Inflammatory macrophage (primary cell): ENCODE measurements at regions not wholly inside any gene's neighbourhood (a gene's known extent, or its start where the extent isn't known, plus 50 kb on each side); places are given as distances from the start of the nearest gene placed in this dataset.
A peak's percentile ranks its signal among the peaks of the same experiment; 100 is the strongest.

ENCODE experiments used
- DNase-seq, 2 donors: peaks; one replicate each; pipeline ENCODE4 v3.0.0-alpha.2; 2020 to 2022

DNA sequence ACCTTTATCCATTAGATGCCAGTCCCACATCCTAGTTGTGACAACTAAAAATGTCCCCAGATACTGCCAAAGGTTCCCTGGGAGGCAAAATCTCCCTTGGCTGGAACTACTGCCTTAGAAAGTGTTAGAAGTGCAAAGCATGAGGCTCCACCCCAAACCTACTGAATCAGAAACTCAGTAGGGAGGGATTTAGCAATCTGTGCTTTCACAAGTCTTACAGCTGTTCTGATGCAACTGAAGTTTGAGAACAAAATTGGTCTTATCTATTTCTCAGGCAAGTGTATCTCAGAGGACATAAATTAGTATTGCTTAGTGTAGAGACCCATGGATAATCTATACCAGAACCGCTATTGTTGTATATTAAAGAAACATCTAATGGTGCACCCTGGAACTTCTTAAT, 70.2 kb downstream of the CLDN1 start:
- peak; percentile 81 to 86 for DNase-seq

DNA sequence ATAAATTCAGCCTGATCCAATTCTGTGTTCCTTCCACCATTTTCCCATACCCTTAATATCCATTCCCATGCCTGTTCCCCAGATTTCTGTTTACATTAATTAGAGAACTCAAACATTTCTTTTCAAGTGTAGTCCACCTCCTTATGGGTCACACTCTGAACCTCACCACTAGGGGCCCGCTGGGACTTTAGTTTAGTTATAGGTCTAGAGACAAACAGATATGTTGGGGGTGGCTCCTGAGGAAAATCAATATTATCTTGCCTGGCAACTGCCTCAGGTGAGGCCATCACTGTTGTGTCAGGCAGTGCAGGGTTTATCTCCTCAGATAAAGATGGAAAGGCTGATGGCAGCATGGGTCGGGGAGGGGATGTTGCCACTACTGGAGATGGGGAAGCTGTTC, 72.8 kb downstream of the CLDN1 start:
- no peak for DNase-seq

DNA sequence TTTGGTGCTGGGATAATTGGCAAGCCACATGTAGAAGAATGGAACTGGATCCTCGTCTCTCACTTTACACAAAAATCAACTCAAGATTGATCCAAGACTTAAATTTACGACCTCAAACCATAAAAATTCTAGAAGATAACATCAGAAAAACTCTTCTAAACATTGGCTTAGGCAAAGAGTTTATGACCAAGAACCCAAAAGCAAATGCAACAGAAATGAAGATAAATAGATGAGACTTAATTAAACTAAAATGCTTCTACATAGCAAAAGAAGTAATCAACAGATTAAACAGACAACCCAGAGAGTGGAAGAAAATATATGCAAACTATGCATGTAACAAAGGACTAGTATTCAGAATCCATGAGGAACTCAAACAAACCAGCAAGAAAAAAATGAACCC, 80.1 kb downstream of the CLDN1 start:
- DNase-seq: no peak

- no peak for DNase-seq
Measured at GRCh38 chr3:190239325-190239724, 82.9 kb downstream of the CLDN1 start.

DNA sequence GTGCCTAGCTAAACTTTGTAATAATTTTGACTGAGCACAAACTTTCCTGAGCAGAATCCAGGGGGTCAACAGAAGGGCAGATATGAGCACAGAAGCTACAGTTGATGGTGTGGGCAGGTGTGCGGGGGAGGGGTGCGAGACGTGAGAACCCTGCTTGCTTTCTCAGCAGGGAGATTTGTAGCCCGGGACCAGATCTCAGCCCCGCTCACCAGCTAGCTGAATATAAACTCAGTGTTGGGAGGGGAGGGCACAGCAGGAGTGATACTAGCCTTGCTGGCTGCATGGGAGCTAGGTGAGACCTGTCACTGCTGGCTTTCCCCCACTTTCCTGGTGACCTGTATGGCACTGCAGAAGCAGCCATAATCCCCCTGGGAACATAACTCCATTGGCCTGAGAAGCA, 83.4 kb downstream of the CLDN1 start:
- DNase-seq: no peak

DNA sequence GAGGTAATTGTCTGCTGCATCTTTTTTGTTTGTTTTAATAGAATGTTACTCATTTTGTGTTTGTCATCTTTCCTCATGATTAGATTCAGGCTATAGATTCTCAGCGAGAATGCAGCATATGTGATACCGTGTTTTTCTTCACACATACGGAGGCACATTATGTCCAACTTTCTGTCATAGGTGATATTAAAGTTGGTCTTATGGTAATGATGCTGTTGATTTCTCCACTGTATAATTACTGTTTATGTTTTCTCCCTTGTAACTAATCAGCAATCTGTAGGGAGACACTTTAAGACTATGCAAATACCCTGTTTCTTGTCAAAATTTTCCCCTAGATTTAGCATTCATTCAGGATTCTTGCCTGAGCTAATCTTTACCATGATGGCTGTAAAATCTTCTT, 87.6 kb downstream of the CLDN1 start:
- DNase-seq: no peak

DNA sequence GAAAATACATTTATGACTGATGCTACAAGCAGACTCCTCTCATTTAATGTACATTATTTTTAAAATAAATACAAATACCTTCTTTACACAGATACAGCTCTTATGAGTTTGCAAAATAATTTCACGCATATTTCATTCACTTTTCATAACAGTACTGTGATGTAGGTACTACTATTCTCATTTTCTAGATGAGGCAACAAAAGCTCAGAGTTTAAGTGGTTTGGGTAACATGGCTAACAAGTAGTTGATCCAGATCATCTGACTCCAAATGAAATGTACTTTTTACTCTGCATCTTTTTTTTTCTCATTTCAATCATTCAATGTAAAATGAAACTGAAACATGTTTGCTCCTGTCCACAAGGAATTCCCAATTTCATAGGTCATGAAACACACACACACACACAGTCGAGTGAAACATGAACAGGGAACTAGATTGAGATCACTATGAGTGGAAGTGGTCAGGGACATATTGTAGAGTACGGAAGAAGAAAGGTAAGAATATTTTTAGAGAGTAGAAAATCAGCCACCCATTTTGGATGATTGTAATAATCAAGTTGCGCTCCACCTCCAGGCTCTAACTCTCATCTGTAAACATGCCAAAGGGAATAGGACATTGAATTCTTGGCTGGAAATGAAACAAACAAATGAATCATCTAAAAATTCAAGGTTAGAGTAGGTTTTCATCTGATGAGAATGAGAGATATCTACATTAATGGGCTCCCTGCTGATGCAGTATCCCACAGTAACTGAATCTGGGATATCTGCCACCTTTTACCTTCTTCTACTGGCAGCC, 92.4 kb downstream of the CLDN1 start:
- DNase-seq: peak in 1 of 2 donors; percentile 18

DNA sequence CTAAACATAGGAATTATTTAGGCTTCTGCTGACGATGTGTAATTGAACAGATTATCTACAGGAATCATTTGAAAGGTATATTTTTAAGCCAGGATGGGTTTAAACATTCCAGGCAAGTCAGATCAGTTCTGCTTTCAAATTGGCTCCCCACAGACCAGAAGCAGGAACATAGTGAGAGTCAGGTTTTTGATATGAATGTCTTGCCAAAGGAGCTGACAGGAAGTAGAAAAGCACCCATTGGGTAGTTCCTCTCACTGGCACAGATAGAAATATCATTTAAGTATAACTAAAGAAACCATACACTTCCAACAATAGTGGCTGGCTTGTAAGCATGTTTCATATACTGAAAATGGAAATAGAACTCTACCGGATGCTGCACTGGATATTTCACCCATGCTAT, 95.2 kb downstream of the CLDN1 start:
- peak; percentile 56 to 64 for DNase-seq

DNA sequence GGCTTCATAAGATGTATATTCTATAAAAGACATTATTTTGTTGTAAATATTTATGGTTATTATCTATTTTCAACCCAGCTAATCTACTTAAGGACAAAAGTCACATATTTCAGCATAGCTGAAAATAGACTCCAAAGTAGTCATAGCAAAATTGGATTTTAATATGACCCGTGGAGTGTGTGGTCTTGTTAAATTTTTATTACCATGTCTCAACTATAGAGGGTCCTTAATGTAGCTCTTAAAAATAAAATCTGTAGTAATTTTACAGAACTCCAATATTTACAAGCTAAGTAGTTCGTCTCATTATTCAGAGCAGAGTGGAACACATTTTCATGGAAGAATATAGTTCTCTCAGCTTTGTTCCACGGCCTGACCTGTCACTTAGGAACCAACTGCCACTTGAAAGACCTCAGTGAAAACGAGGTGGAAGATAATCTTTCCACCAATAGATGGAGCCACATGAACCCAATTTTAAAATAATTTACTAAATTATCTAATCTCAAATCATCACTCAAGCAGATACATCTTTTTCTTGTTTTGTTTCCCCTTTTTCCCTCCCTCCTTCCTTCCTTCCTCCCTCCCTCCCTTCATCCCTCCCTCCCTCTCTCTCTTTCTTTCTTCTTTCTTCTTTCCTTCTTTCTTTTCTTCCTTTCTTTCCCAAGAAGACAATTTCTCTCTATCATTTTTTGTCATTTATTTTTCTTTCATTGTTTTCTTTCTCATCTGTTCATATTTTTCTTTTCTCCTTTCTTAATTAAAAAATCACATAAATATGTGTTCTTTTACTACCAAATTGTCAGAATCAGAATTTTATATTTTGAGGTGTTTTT, 97.2 kb downstream of the CLDN1 start:
- peak; percentile 52 to 63 for DNase-seq

- no peak for DNase-seq
Measured at GRCh38 chr3:190224456-190224855, 97.8 kb downstream of the CLDN1 start.

DNA sequence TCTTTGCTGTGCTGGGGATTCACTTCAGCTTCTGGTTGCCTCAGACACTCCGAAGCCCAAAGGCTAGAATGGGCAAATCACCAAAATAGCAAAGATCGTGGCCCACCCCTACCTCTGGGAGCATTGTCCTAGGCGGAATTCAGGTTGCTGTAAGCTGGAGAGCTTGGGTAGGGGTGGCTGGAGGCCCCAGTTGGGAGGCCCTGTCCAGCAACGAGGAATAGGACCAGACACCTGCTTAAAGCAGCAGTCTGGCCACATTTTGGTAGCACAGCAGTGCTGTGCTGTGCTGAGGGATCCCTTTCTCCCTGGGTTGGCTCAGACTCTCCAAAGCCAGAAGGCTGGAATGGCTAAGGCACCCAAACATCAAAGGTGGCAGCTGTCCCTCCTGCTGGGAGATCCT, 99.3 kb downstream of the CLDN1 start:
- no peak for DNase-seq

DNA sequence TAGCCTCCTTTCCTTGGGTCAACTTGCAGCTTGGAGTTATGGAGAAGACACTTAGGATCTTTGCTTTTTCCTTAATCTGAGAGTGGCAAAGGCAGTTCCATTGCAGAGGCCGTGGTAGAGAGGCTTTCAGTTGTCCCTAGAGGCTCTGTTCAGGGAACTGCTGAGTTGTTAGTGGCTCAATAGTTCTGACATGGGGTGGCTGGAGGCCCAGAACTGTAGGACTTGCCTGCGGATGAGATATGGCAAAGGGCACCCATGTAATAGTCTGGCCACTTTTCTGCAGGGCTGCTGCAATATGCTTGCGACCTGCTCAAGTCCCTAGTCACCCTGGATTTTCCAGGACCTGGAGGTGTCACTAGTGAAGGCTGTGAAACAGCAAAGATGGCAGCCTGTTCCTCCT, 99.9 kb downstream of the CLDN1 start:
- DNase-seq: no peak

DNA sequence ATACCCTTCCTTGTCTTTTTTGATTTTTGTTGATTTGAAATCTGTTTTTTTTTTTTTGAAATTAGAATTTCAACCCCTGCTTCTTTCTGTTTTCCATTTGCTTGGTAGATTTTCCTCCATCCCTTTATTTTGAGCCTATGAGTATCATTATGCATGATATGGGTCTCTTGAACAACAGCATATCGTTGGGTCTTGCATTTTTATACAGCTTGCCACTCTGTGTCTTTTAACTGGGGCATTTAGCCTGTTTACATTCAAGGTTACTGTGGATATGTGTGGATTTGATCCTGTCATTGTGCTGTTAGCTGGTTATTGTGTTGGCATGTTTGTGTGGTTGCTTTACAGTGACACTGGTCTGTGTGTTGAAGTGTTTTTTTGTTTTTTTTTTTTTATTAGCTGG, 99.7 kb upstream of the P3H2 start:
- DNase-seq: no peak

DNA sequence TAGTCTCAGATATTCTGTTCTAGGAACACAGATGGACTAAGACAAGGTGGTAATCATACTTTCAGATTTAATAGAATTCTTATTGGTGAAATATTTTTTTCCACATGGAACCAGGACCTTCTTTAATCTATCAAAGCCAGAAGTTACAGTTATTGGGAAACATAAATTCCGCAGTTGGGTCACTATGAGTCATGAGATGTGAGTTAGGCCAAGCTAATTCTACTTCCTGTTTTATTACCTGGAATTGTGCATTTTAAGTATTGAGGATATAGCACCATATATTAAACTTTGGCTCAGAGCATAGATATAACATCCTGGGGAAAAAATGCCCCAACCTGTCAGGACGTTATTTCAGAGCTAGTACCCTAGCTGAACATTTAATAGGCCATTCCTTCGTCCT, 96.4 kb upstream of the P3H2 start:
- DNase-seq: peak; percentile 68 to 85

GRCh38 chr3:190213727-190214126, 93.0 kb upstream of the P3H2 start:
- DNase-seq: no peak

GRCh38 chr3:190210608-190211007, 89.9 kb upstream of the P3H2 start:
- no peak for DNase-seq

DNA sequence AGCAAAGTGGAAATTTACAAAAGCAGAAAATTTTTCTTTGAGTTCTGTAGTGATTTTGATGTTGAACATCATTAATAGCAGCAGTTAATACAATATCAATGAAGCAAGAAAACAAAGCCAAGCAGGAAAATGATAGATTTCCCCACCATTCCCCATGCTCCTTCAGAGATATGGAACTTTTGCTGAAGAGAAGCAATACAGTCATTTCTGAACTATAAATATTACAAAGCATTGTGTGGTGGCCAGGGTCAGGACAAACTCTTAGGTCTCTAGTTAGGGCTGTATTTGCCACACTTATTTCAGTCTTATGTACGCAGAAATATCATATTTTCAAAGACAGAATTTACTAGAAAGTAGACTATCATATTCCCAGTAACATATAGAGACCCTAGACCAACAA, 88.8 kb upstream of the P3H2 start:
- DNase-seq: no peak

- no peak for DNase-seq
Measured at GRCh38 chr3:190208196-190208595, 87.5 kb upstream of the P3H2 start.

DNA sequence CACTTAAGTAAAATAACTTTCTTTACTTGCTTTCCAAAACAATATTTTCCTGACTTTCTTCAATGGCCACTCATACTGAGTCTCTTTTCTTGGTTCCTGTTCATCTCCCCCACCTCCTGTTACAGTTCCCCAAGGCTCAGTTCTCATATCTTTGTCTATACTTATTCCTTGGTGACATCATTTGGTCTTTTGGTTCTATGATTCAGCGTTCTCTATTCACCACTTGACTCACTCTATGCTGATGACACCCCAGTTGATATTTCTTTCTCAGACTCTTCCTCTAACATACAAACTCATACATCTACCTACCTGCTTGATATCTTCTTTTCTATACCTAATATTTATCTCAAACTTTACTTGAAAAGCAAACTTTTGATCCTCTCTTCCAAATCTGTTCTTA, 85.0 kb upstream of the P3H2 start:
- DNase-seq: peak; percentile 78 to 86

GRCh38 chr3:190204200-190204599, 83.5 kb upstream of the P3H2 start:
- DNase-seq: no peak

DNA sequence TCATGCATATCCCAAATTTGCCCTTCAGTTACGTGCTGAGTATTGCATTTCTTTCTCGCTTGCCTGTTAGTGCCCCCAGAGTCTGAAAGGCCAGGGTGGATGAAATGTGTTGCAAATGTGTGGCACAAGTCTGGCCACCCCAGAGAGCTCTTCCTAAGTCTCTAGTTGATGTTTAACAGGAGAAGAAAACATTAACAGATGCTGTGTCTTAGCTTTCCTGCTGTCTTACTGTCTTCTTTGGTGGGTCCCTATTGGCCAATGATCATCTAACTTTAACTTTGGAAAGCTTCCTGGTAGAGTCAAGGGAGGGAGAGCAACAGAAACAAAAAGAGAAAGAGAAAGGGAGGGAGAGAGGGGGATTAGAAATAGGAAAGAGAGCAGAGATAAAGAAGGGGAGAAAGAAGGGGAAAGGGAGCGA, 76.7 kb upstream of the P3H2 start:
- no peak for DNase-seq

GRCh38 chr3:190194506-190194905, 73.8 kb upstream of the P3H2 start:
- DNase-seq: no peak

- no peak for DNase-seq
Measured at GRCh38 chr3:190193210-190193609, 72.5 kb upstream of the P3H2 start.

DNA sequence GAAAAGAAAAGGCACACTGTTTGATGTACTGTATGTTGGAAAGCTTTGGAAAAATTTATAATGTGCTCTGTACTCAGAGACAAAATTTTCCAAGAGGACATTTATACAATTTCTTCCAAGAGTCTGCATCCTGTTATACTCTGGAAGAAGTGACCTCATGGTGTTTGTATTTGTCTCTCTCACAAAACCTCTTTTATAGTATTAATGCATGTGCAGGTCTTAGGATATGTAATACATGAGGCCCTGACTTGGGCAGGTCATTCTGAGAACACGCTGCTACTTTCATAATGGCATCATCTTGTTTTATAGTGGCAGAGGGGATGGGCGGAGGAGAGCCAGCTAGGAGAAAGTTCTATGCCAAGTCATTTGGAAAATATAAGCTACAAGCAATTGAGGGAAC, 72.0 kb upstream of the P3H2 start:
- no peak for DNase-seq
